Choroid plexus epithelial cell (primary cell): ENCODE measurements at regions not wholly inside any gene's neighbourhood (a gene's known extent, or its start where the extent isn't known, plus 50 kb on each side); places are given as distances from the start of the nearest gene placed in this dataset.

Experiments used
- DNase-seq: peaks from one replicate; pipeline ENCODE4 v3.0.0-alpha.2; 2010; ENCODE audit warnings: low read depth
- H3K4me3 ChIP-seq: 2 replicates; pipeline ENCODE4 v1.5.1; 2011; ENCODE audit warnings: low read depth, mild to moderate bottlenecking, control low read depth, low read length, moderate library complexity
- CTCF ChIP-seq: conservative IDR thresholded peaks from 2 replicates; pipeline ENCODE4 v1.5.1; 2011; ENCODE audit warnings: low read depth, mild to moderate bottlenecking, control low read depth, inconsistent platforms, low read length, moderate library complexity

- DNase-seq = no peak
- no peak overlapping the region for H3K4me3 ChIP-seq
- no peak for TF ChIP-seq CTCF
Measured at GRCh38 chr6:126245077-126245476, 94.8 kb upstream of the CENPW start.

GRCh38 chr6:126252154-126252553 is 87.8 kb upstream of the CENPW start:
- no peak overlapping the region for H3K4me3 ChIP-seq
- DNase-seq = no peak
- TF ChIP-seq CTCF = no peak

GRCh38 chr6:126253431-126253830 is 86.5 kb upstream of the CENPW start:
- H3K4me3 ChIP-seq = no peak overlapping the region
- TF ChIP-seq CTCF = no peak
- no peak for DNase-seq

GRCh38 chr6:126258150-126258549 is 81.8 kb upstream of the CENPW start:
- no peak for DNase-seq
- no peak overlapping the region for H3K4me3 ChIP-seq
- no peak for TF ChIP-seq CTCF

- H3K4me3 ChIP-seq = no peak overlapping the region
- no peak for DNase-seq
- no peak for TF ChIP-seq CTCF
Measured at GRCh38 chr6:126261792-126262421, 78.0 kb upstream of the CENPW start.

GRCh38 chr6:126264265-126264664 is 75.7 kb upstream of the CENPW start:
- no peak for DNase-seq
- H3K4me3 ChIP-seq = no peak overlapping the region
- TF ChIP-seq CTCF = no peak

- H3K4me3 ChIP-seq = no peak overlapping the region
- no peak for DNase-seq
- no peak for TF ChIP-seq CTCF
Measured at GRCh38 chr6:126266664-126267063, 73.3 kb upstream of the CENPW start.
